CD14-positive monocyte (primary cell): ENCODE measurements at regions not wholly inside any gene's neighbourhood (a gene's known extent, or its start where the extent isn't known, plus 50 kb on each side); places are given as distances from the start of the nearest gene placed in this dataset.

Experiments used
- DNase-seq, 3 donors: peaks; one replicate each; pipeline ENCODE4 v3.0.0-alpha.2; 2011 to 2022
- H2AFZ ChIP-seq: 2 replicates; pipeline ENCODE4 v1.6.0; 2012; ENCODE audit warnings: mild to moderate bottlenecking, low read depth, low read length, inconsistent platforms; ENCODE audit not compliant: insufficient read depth, poor library complexity, severe bottlenecking
- H3K27ac ChIP-seq, 2 donors: 1 replicate in 1 of 2; 2 replicates in 1 of 2; pipeline ENCODE4 v1.5.1; 2012 to 2013; ENCODE audit warnings: low read length in 2 of 2, control low read depth in 1 of 2, inconsistent platforms in 1 of 2, low read depth in 1 of 2, mild to moderate bottlenecking in 1 of 2
- H3K27me3 ChIP-seq, 2 donors: one replicate each; pipeline versions ENCODE4 v1.6.0 to v1.6.1; 2011 to 2013; ENCODE audit warnings: low read length in 2 of 2; ENCODE audit not compliant: control insufficient read depth in 2 of 2, insufficient read depth in 2 of 2
- H3K36me3 ChIP-seq, 2 donors: replicated peaks in 1 of 2; 1 replicate in 1 of 2; 2 replicates in 1 of 2; pipeline versions ENCODE4 v1.5.1 to v1.6.1; 2012 to 2013; ENCODE audit warnings: low read length in 2 of 2, control low read depth in 1 of 2, inconsistent platforms in 1 of 2, mild to moderate bottlenecking in 1 of 2; ENCODE audit not compliant: insufficient read depth in 2 of 2, control insufficient read depth in 1 of 2
- H3K4me1 ChIP-seq, 2 donors: 1 replicate in 1 of 2; 2 replicates in 1 of 2; pipeline versions ENCODE4 v1.5.1 to v1.6.1; 2012 to 2013; ENCODE audit warnings: low read length in 2 of 2, control low read depth in 1 of 2, inconsistent platforms in 1 of 2, mild to moderate bottlenecking in 1 of 2, moderate library complexity in 1 of 2; ENCODE audit not compliant: insufficient read depth in 2 of 2, control insufficient read depth in 1 of 2
- H3K4me2 ChIP-seq: replicated peaks from 2 replicates; pipeline ENCODE3; 2012; ENCODE audit warnings: low read length, moderate library complexity, mild to moderate bottlenecking; ENCODE audit not compliant: poor library complexity, severe bottlenecking; ENCODE audit errors: extremely low read depth
- H3K4me3 ChIP-seq, 3 experiments: fragments of 200-600 bp in 1 of 3; sonication (generic) in 1 of 3; replicated peaks in 1 of 3; 1 replicate in 2 of 3; 2 replicates in 1 of 3; pipeline ENCODE4 v1.5.1; 2011 to 2013; ENCODE audit warnings: low read length in 3 of 3, mild to moderate bottlenecking in 3 of 3, control low read depth in 2 of 3, low read depth in 2 of 3, inconsistent platforms in 1 of 3, moderate library complexity in 1 of 3
- H3K79me2 ChIP-seq: 2 replicates; pipeline ENCODE4 v1.6.0; 2012; ENCODE audit warnings: mild to moderate bottlenecking, control low read depth, inconsistent platforms, low read length, moderate library complexity; ENCODE audit not compliant: insufficient read depth
- H3K9ac ChIP-seq: 2 replicates; pipeline ENCODE4 v1.6.0; 2017; ENCODE audit warnings: low read length, mild to moderate bottlenecking; ENCODE audit not compliant: insufficient read depth, poor library complexity, severe bottlenecking
- H3K9me3 ChIP-seq, 2 donors: replicated peaks in 1 of 2; 1 replicate in 1 of 2; 2 replicates in 1 of 2; pipeline versions ENCODE4 v1.5.1 to v1.6.1; 2012 to 2013; ENCODE audit warnings: low read length in 2 of 2, control low read depth in 1 of 2; ENCODE audit not compliant: control insufficient read depth in 1 of 2, insufficient read depth in 1 of 2
- H4K20me1 ChIP-seq: 2 replicates; pipeline ENCODE4 v1.6.0; 2012; ENCODE audit warnings: mild to moderate bottlenecking, low read length, control low read depth, moderate library complexity; ENCODE audit not compliant: insufficient read depth
- H3K27ac Mint-ChIP-seq, 7 donors: one replicate each; pipeline ENCODE4 v1.8.0; 2020; ENCODE audit warnings: mild to moderate bottlenecking in 7 of 7, mixed read lengths in 7 of 7, moderate library complexity in 6 of 7, inconsistent platforms in 2 of 7
- H3K27me3 Mint-ChIP-seq, 3 donors: one replicate each; pipeline ENCODE4 v1.8.0; 2021 to 2022; ENCODE audit warnings: low read depth in 3 of 3, mild to moderate bottlenecking in 3 of 3, mixed read lengths in 3 of 3, moderate library complexity in 3 of 3, inconsistent platforms in 1 of 3
- H3K36me3 Mint-ChIP-seq, 2 donors: one replicate each; pipeline ENCODE4 v1.8.0; 2020; ENCODE audit warnings: mixed read lengths in 2 of 2, inconsistent platforms in 1 of 2, mild to moderate bottlenecking in 1 of 2
- H3K4me1 Mint-ChIP-seq: one replicate; pipeline ENCODE4 v1.8.0; 2020; ENCODE audit warnings: mild to moderate bottlenecking, mixed read lengths
- H3K4me3 Mint-ChIP-seq, 2 donors: one replicate each; pipeline ENCODE4 v1.8.0; 2020; ENCODE audit warnings: mild to moderate bottlenecking in 2 of 2, mixed read lengths in 2 of 2, moderate library complexity in 1 of 2
- H3K9me3 Mint-ChIP-seq, 7 donors: one replicate each; pipeline ENCODE4 v1.8.0; 2020 to 2022; ENCODE audit warnings: mixed read lengths in 7 of 7, mild to moderate bottlenecking in 6 of 7, moderate library complexity in 6 of 7, inconsistent platforms in 2 of 7
- WGBS: methylation state at CpG from one replicate; pipeline ENCODE4 v1.1.5; 2013; ENCODE audit warnings: missing lambda C conversion rate; ENCODE audit not compliant: insufficient coverage; 5-methylcytosine and 5-hydroxymethylcytosine counted together
- intact Hi-C, 2 donors: fragments of 100-400 bp; cut with micrococcal nuclease; formaldehyde crosslinking; loops; one replicate each; pipeline versions ENCODE4 v1.15.0 to v1.15.1; 2023
- TF ChIP-seq, protein P1 (sequence below): fragments of 200-600 bp; IDR thresholded peaks from one replicate; pipeline ENCODE4 v1.8.0; 2022; ENCODE audit warnings: antibody characterized with exemption, mild to moderate bottlenecking

DNA sequence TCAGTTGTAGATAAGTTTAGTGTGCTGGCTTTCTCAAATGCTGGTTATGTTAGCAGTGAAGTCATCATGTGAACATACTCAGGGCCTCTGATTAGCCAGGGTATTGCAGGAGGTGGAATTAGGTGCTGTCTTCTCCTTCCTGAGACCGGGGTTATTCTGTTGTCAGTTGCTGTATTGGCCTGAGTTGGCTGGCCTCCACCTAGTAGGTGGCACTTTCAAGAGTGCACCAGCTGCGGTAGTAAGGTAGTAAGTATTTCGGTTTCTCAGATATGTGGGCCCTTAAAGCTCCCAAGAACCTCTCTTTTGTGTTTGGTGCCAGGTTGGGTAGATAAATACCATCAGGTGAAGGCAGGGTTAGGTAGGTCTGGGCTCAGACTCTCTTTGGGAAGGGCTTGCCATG, 1430.5 kb upstream of the CELF4 start:
- Histone ChIP-seq H3K9ac (no peak overlapping the region), H3K27ac (no peak overlapping the region), H3K36me3 (no peaks in the 10 kb centered on the region), H2AFZ (no peak overlapping the region), H3K4me3 (no peak overlapping the region), H3K79me2 (no peaks in the 10 kb centered on the region), H3K4me2 (no peak overlapping the region), H3K27me3 (no peaks in the 10 kb centered on the region), H3K9me3 (no peaks in the 10 kb centered on the region), H3K4me1 (no peaks in the 10 kb centered on the region), H4K20me1 (no peaks in the 10 kb centered on the region)
- H3K27me3 Mint-ChIP-seq: no peaks in the 10 kb centered on the region
- DNase-seq: no peak
- no peak overlapping the region for H3K27ac Mint-ChIP-seq
- H3K36me3 Mint-ChIP-seq: no peaks in the 10 kb centered on the region
- H3K4me3 Mint-ChIP-seq: no peak overlapping the region
- intact Hi-C loops: no loop called here
- no peaks in the 10 kb centered on the region for H3K4me1 Mint-ChIP-seq
- 83% methylated on average over 3 of the region's 3 CpGs for WGBS
- TF ChIP-seq, protein P1, sequence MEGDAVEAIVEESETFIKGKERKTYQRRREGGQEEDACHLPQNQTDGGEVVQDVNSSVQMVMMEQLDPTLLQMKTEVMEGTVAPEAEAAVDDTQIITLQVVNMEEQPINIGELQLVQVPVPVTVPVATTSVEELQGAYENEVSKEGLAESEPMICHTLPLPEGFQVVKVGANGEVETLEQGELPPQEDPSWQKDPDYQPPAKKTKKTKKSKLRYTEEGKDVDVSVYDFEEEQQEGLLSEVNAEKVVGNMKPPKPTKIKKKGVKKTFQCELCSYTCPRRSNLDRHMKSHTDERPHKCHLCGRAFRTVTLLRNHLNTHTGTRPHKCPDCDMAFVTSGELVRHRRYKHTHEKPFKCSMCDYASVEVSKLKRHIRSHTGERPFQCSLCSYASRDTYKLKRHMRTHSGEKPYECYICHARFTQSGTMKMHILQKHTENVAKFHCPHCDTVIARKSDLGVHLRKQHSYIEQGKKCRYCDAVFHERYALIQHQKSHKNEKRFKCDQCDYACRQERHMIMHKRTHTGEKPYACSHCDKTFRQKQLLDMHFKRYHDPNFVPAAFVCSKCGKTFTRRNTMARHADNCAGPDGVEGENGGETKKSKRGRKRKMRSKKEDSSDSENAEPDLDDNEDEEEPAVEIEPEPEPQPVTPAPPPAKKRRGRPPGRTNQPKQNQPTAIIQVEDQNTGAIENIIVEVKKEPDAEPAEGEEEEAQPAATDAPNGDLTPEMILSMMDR: no peak
- peaks cover 0 to 9% (median 4%) of the 10 kb centered on the region in 7 donors for H3K9me3 Mint-ChIP-seq

DNA sequence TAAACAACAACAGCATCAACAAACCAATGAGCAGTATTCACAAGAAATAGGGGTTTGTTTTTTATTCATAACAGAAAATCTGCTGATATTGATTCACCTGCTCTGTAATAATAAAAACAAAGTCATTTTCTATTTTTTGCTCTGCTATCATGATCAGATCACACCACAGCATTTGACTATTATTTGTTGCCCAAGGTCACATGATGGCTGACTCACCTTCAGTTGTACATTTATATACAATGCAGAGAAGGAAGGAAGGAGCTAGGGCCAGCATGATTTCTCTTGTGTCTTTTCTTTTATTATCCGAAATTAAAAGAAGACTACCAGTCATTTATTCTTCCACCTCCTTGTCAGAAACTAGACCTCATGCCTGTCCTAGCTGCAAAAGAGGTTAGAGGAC, 1427.7 kb upstream of the CELF4 start:
- H3K4me2 ChIP-seq: no peak overlapping the region
- no peak overlapping the region for H3K4me3 ChIP-seq
- TF ChIP-seq, protein P1: no peak
- no peaks in the 10 kb centered on the region for H3K4me1 ChIP-seq
- no peak overlapping the region for H2AFZ ChIP-seq
- no peaks in the 10 kb centered on the region for H3K9me3 ChIP-seq
- no peak for DNase-seq
- H3K27ac ChIP-seq: no peak overlapping the region
- no peaks in the 10 kb centered on the region for H3K79me2 ChIP-seq
- Mint-ChIP-seq H3K4me1 (no peaks in the 10 kb centered on the region), H3K27me3 (no peaks in the 10 kb centered on the region), H3K9me3 (peaks cover 0 to 10% (median 5%) of the 10 kb centered on the region in 7 donors), H3K4me3 (no peak overlapping the region), H3K36me3 (no peaks in the 10 kb centered on the region), H3K27ac (no peak overlapping the region)
- H3K27me3 ChIP-seq: no peaks in the 10 kb centered on the region
- H4K20me1 ChIP-seq: no peaks in the 10 kb centered on the region
- intact Hi-C loops: no loop called here
- H3K36me3 ChIP-seq: no peaks in the 10 kb centered on the region
- no CpG with 5 or more reads among the region's 1 CpG for WGBS
- H3K9ac ChIP-seq: no peak overlapping the region
